H9 (cell line): ENCODE measurements at regions not wholly inside any gene's neighbourhood (a gene's known extent, or its start where the extent isn't known, plus 50 kb on each side); places are given as distances from the start of the nearest gene placed in this dataset.
"Not testable (repeated sequence)": the region's sequence is repeated elsewhere in the genome, so short reads cannot be mapped to it uniquely, and the experiment has no call there.

Source experiments
- DNase-seq: peaks from one replicate; pipeline ENCODE4 v3.0.0-alpha.2; 2017
- H2AFZ ChIP-seq: one replicate; pipeline ENCODE4 v1.6.1; 2013; ENCODE audit warnings: mild to moderate bottlenecking, low read length, control low read depth, moderate library complexity
- H2AK5ac ChIP-seq: 2 replicates; pipeline ENCODE4 v1.6.1; 2013; ENCODE audit warnings: low read length, control low read depth, mixed read lengths; ENCODE audit not compliant: insufficient read length
- H2BK120ac ChIP-seq: one replicate; pipeline ENCODE4 v1.6.1; 2013; ENCODE audit warnings: low read depth, mild to moderate bottlenecking, low read length, control low read depth, inconsistent platforms; ENCODE audit not compliant: poor library complexity, severe bottlenecking
- H2BK12ac ChIP-seq: 2 replicates; pipeline ENCODE4 v1.6.1; 2013; ENCODE audit warnings: low read length, control low read depth, mixed read lengths, low read depth; ENCODE audit not compliant: insufficient read length
- H2BK15ac ChIP-seq: 2 replicates; pipeline ENCODE4 v1.6.1; 2013; ENCODE audit warnings: low read depth, low read length, control low read depth
- H2BK20ac ChIP-seq: one replicate; pipeline ENCODE4 v1.6.1; 2013; ENCODE audit warnings: low read depth, mild to moderate bottlenecking, low read length, control low read depth, inconsistent platforms; ENCODE audit not compliant: poor library complexity, severe bottlenecking
- H2BK5ac ChIP-seq: 2 replicates; pipeline ENCODE4 v1.6.1; 2013; ENCODE audit warnings: low read length, control low read depth, mixed read lengths; ENCODE audit not compliant: insufficient read length
- H3K14ac ChIP-seq: 2 replicates; pipeline ENCODE4 v1.6.1; 2013; ENCODE audit warnings: low read length, control low read depth; ENCODE audit not compliant: insufficient read depth
- H3K18ac ChIP-seq: 2 replicates; pipeline ENCODE4 v1.6.1; 2013; ENCODE audit warnings: low read depth, mild to moderate bottlenecking, mixed read lengths, low read length, control low read depth; ENCODE audit not compliant: insufficient read length
- H3K23ac ChIP-seq: 2 replicates; pipeline ENCODE4 v1.6.1; 2013; ENCODE audit warnings: low read length, control low read depth, mixed read lengths, low read depth; ENCODE audit not compliant: insufficient read length
- H3K23me2 ChIP-seq: 2 replicates; pipeline ENCODE4 v1.6.1; 2013; ENCODE audit warnings: low read depth, mild to moderate bottlenecking, mixed read lengths, low read length, control low read depth; ENCODE audit not compliant: insufficient read length, poor library complexity, severe bottlenecking
- H3K27ac ChIP-seq: 2 replicates; pipeline ENCODE4 v1.5.1; 2013; ENCODE audit warnings: low read length, control low read depth, mixed read lengths, low read depth; ENCODE audit not compliant: insufficient read length
- H3K27me3 ChIP-seq: 2 replicates; pipeline ENCODE4 v1.6.1; 2013; ENCODE audit warnings: low read length, control low read depth, inconsistent platforms; ENCODE audit not compliant: insufficient read depth
- H3K4ac ChIP-seq: 2 replicates; pipeline ENCODE4 v1.6.1; 2013; ENCODE audit warnings: low read depth, mild to moderate bottlenecking, control low read depth, inconsistent platforms, low read length, moderate library complexity
- H3K4me1 ChIP-seq: 2 replicates; pipeline ENCODE4 v1.6.1; 2013; ENCODE audit warnings: low read length, control low read depth, inconsistent platforms; ENCODE audit not compliant: insufficient read depth
- H3K4me2 ChIP-seq: 2 replicates; pipeline ENCODE4 v1.6.1; 2013; ENCODE audit warnings: low read length, control low read depth, mixed read lengths; ENCODE audit not compliant: insufficient read length, insufficient read depth
- H3K56ac ChIP-seq: 2 replicates; pipeline ENCODE4 v1.6.1; 2013; ENCODE audit warnings: low read depth, mild to moderate bottlenecking, mixed read lengths, low read length, control low read depth; ENCODE audit not compliant: insufficient read length
- H3K79me1 ChIP-seq: 2 replicates; pipeline ENCODE4 v1.6.1; 2013; ENCODE audit warnings: low read depth, mild to moderate bottlenecking, moderate library complexity, low read length, control low read depth, inconsistent platforms; ENCODE audit not compliant: insufficient read depth, poor library complexity, severe bottlenecking
- H3K79me2 ChIP-seq: 2 replicates; pipeline ENCODE4 v1.6.1; 2013; ENCODE audit warnings: low read length, control low read depth, inconsistent platforms; ENCODE audit not compliant: insufficient read depth
- H3K9ac ChIP-seq: 2 replicates; pipeline ENCODE4 v1.6.1; 2013; ENCODE audit warnings: low read length, control low read depth, mixed read lengths; ENCODE audit not compliant: insufficient read length; ENCODE audit errors: extremely low read depth
- H3K9me3 ChIP-seq: one replicate; pipeline ENCODE4 v1.6.1; 2013; ENCODE audit warnings: low read depth, low read length, inconsistent platforms; ENCODE audit not compliant: control insufficient read depth
- H3T11ph ChIP-seq: one replicate; pipeline ENCODE4 v1.6.1; 2013; ENCODE audit warnings: mild to moderate bottlenecking, low read length, control low read depth, inconsistent platforms
- H4K20me1 ChIP-seq: one replicate; pipeline ENCODE4 v1.6.1; 2013; ENCODE audit not compliant: control insufficient read depth, insufficient read length, insufficient read depth
- H4K5ac ChIP-seq: 2 replicates; pipeline ENCODE4 v1.6.1; 2013; ENCODE audit warnings: low read depth, mild to moderate bottlenecking, mixed read lengths, low read length, control low read depth; ENCODE audit not compliant: insufficient read length
- H4K8ac ChIP-seq: replicated peaks from 2 replicates; pipeline ENCODE4 v1.6.1; 2013; ENCODE audit warnings: low read length, control low read depth, mixed read lengths, low read depth; ENCODE audit not compliant: insufficient read length
- H4K91ac ChIP-seq: 2 replicates; pipeline ENCODE4 v1.6.1; 2013; ENCODE audit warnings: low read depth, mild to moderate bottlenecking, moderate library complexity, mixed read lengths, low read length, control low read depth; ENCODE audit not compliant: insufficient read length
- H3K27ac Mint-ChIP-seq, 3 experiments: 2 replicates in 2 of 3; 3 replicates in 1 of 3; pipeline ENCODE4 v1.8.0; 2020 to 2021; ENCODE audit warnings: mixed read lengths in 3 of 3, mild to moderate bottlenecking in 1 of 3, moderate library complexity in 1 of 3
- H3K27me3 Mint-ChIP-seq: 2 replicates; pipeline ENCODE4 v1.8.0; 2021; ENCODE audit warnings: low read depth, mild to moderate bottlenecking, moderate library complexity, mixed read lengths
- H3K36me3 Mint-ChIP-seq, 3 experiments: 2 replicates in 2 of 3; 3 replicates in 1 of 3; pipeline ENCODE4 v1.8.0; 2020 to 2021; ENCODE audit warnings: low read depth in 3 of 3, mixed read lengths in 3 of 3; ENCODE audit not compliant: insufficient read depth in 1 of 3
- H3K4me1 Mint-ChIP-seq, 2 experiments: 2 replicates each; pipeline ENCODE4 v1.8.0; 2020; ENCODE audit warnings: mixed read lengths in 2 of 2
- H3K4me3 Mint-ChIP-seq, 2 experiments: 2 replicates in 1 of 2; 3 replicates in 1 of 2; pipeline ENCODE4 v1.8.0; 2020 to 2021; ENCODE audit warnings: mild to moderate bottlenecking in 2 of 2, mixed read lengths in 2 of 2, moderate library complexity in 1 of 2
- H3K9me3 Mint-ChIP-seq, 2 experiments: 2 replicates in 1 of 2; 3 replicates in 1 of 2; pipeline ENCODE4 v1.8.0; 2020; ENCODE audit warnings: mild to moderate bottlenecking in 2 of 2, mixed read lengths in 2 of 2, moderate library complexity in 1 of 2
- CTCF ChIP-seq: fragments of 200-600 bp; sonication (generic); conservative IDR thresholded peaks from 3 replicates; pipeline ENCODE4 v1.8.0; 2021; ENCODE audit warnings: antibody characterized with exemption, mild to moderate bottlenecking
- WGBS: extraction: QIAGEN DNeasy Blood & Tissue Kit; methylation state at CpG from one replicate; pipeline ENCODE4 v1.1.7; 2013; ENCODE audit warnings: missing lambda C conversion rate, low lambda C conversion rate, mixed read lengths; ENCODE audit not compliant: insufficient read length; ENCODE audit errors: extremely low coverage; 5-methylcytosine and 5-hydroxymethylcytosine counted together

- Histone ChIP-seq H3K14ac (no peak overlapping the region), H3K9ac (no peak overlapping the region), H3K23ac (no peak overlapping the region), H3K23me2 (no peaks in the 10 kb centered on the region), H2AK5ac (no peak overlapping the region), H3T11ph (no peak overlapping the region), H4K8ac (no peak overlapping the region), H2BK15ac (no peak overlapping the region), H3K4me2 (no peak overlapping the region), H3K27ac (no peak overlapping the region), H4K91ac (no peak overlapping the region), H3K4me1 (no peaks in the 10 kb centered on the region), H2BK120ac (no peak overlapping the region), H3K18ac (no peak overlapping the region), H3K4ac (no peak overlapping the region), H3K79me2 (no peaks in the 10 kb centered on the region), H2BK20ac (no peak overlapping the region), H4K5ac (no peak overlapping the region), H3K27me3 (no peaks in the 10 kb centered on the region), H3K79me1 (no peaks in the 10 kb centered on the region), H4K20me1 (no peaks in the 10 kb centered on the region), H3K9me3 (no peaks in the 10 kb centered on the region), H3K56ac (no peak overlapping the region), H2BK12ac (no peak overlapping the region), H2BK5ac (no peak overlapping the region), H2AFZ (no peak overlapping the region)
- no CpG with 5 or more reads among the region's 2 CpGs for WGBS
- H3K4me3 Mint-ChIP-seq, result no peak overlapping the region
- no peak for DNase-seq
- H3K27ac Mint-ChIP-seq, result no peak overlapping the region
- H3K36me3 Mint-ChIP-seq, result no peaks in the 10 kb centered on the region; a peak in 1 of 7 replicates
- peaks cover 6 to 7% of the 10 kb centered on the region in 2 experiments; a peak in 4 of 5 replicates for H3K9me3 Mint-ChIP-seq
- no peaks in the 10 kb centered on the region for H3K4me1 Mint-ChIP-seq
- TF ChIP-seq CTCF, result no peak
- H3K27me3 Mint-ChIP-seq, result no peaks in the 10 kb centered on the region
Measured at GRCh38 chr3:26029321-26029720, 239.4 kb downstream of the OXSM start.

DNA sequence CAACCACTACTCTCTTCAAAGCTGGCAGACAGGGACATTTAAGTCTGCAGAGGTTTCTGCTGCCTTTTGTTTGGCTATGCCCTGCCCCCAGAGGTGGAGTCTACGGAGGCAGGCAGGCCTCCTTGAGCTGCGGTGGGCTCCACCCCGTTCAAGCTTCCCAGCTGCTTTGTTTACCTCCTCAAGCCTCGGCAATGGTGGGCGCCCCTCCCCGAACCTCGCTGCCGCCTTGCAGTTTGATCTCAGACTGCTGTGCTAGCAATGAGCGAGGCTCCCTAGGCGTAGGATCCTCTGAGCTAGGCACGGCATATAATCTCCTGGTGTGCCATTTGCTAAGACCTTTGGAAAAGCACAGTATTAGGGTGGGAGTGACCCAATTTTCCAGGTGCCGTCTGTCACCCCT, 252.2 kb downstream of the OXSM start:
- not testable (repeated sequence) for DNase-seq, H3K27ac ChIP-seq, H3K14ac ChIP-seq, H2BK20ac ChIP-seq, H4K91ac ChIP-seq, H4K8ac ChIP-seq, H3K23me2 ChIP-seq, H3K9me3 ChIP-seq, H2AFZ ChIP-seq, H2BK15ac ChIP-seq, H2BK5ac ChIP-seq, H3K27me3 ChIP-seq, H2AK5ac ChIP-seq, H3K27me3 Mint-ChIP-seq, H3K4me2 ChIP-seq, H4K5ac ChIP-seq, H2BK120ac ChIP-seq, H3T11ph ChIP-seq, H3K4ac ChIP-seq, H3K4me1 ChIP-seq, H3K4me1 Mint-ChIP-seq, H3K23ac ChIP-seq, H3K4me3 Mint-ChIP-seq, H2BK12ac ChIP-seq, H3K18ac ChIP-seq, H3K27ac Mint-ChIP-seq, H3K9ac ChIP-seq, H3K56ac ChIP-seq, H3K79me1 ChIP-seq, H4K20me1 ChIP-seq, H3K79me2 ChIP-seq
- H3K36me3 Mint-ChIP-seq, result peaks cover 5 to 15% (median 12%) of the 10 kb centered on the region in 3 experiments; a peak in 6 of 7 replicates
- no CpG with 5 or more reads among the region's 12 CpGs for WGBS
- peaks cover 33 to 39% of the 10 kb centered on the region in 2 experiments for H3K9me3 Mint-ChIP-seq
